Tibial artery (tissue), 4 donors: ENCODE measurements at regions not wholly inside any gene's neighbourhood (a gene's known extent, or its start where the extent isn't known, plus 50 kb on each side); places are given as distances from the start of the nearest gene placed in this dataset.
"Not testable (repeated sequence)": the region's sequence is repeated elsewhere in the genome, so short reads cannot be mapped to it uniquely, and the experiment has no call there.

ENCODE experiments used
- DNase-seq, 2 donors: peaks; one replicate each; pipeline ENCODE4 v3.0.0-alpha.2; 2019
- H3K27ac ChIP-seq, 2 donors: fragments of 200-600 bp; sonication (generic) in 1 of 2; 1 replicate in 1 of 2; 2 replicates in 1 of 2; pipeline ENCODE4 v1.5.1; 2018 to 2019; ENCODE audit warnings: mild to moderate bottlenecking in 1 of 2
- H3K27me3 ChIP-seq, 2 donors: fragments of 200-600 bp; sonication (generic) in 1 of 2; one replicate each; pipeline versions ENCODE4 v1.5.1 to v1.6.0; 2016 to 2019
- H3K36me3 ChIP-seq, 3 donors: fragments of 200-600 bp; sonication (generic) in 2 of 3; one replicate each; pipeline ENCODE4 v1.5.1; 2016 to 2019; ENCODE audit warnings: mild to moderate bottlenecking in 2 of 3
- H3K4me1 ChIP-seq, 4 donors: fragments of 200-600 bp; sonication (generic) in 2 of 4; 1 replicate in 3 of 4; 2 replicates in 1 of 4; pipeline ENCODE4 v1.5.1; 2016 to 2019
- H3K4me3 ChIP-seq, 2 donors: fragments of 200-600 bp; sonication (generic) in 1 of 2; 1 replicate in 1 of 2; 2 replicates in 1 of 2; pipeline ENCODE4 v1.5.1; 2018 to 2019; ENCODE audit warnings: mild to moderate bottlenecking in 2 of 2
- H3K9me3 ChIP-seq, 3 donors: fragments of 200-600 bp; sonication (generic) in 1 of 3; one replicate each; pipeline ENCODE4 v1.5.1; 2016 to 2019
- CTCF ChIP-seq, 2 experiments: fragments of 200-600 bp in 1 of 2; fragments of 450-650 bp in 1 of 2; IDR thresholded peaks; one replicate each; pipeline ENCODE4 v1.5.1; 2017 to 2019; ENCODE audit warnings: antibody characterized with exemption in 2 of 2, mild to moderate bottlenecking in 1 of 2, moderate library complexity in 1 of 2
- intact Hi-C: fragments of 100-400 bp; cut with DNase I; formaldehyde crosslinking; loops from one replicate; pipeline ENCODE4 v1.15.0; 2023; ENCODE audit warnings: low total_unique reads

DNA sequence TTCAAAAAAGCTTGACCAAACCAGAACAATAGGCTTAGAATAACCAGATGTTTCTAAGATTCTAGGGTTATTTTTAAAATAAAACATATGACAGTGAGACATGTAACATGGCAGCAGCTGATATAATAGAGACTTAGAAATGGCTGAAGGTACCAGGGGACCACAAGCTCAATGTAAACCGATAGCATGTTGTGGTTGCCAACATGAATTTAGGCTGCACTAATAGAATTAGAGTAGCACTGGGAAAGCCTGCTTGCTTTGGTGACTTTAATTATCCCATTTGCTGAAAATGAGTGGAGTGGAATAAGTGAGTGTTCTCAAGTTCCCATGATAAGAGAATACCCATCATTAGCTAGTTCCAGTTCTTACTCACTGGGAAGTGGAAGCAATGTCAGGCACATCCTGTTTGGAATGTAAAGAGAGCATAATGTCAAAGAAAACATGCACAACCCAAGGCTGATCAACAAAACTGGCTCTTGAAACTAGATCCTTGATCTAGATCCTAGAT lies 621.2 kb upstream of the CDH5 start:
- Histone ChIP-seq H3K27ac (no peak overlapping the region), H3K4me1 (no peaks in the 10 kb centered on the region), H3K9me3 (no peaks in the 10 kb centered on the region), H3K27me3 (no peaks in the 10 kb centered on the region), H3K4me3 (no peak overlapping the region), H3K36me3 (no peaks in the 10 kb centered on the region)
- DNase-seq, result no peak
- intact Hi-C loops, result no loop called here
- TF ChIP-seq CTCF (IDR thresholded peaks at IDR 0.05), result no peak

DNA sequence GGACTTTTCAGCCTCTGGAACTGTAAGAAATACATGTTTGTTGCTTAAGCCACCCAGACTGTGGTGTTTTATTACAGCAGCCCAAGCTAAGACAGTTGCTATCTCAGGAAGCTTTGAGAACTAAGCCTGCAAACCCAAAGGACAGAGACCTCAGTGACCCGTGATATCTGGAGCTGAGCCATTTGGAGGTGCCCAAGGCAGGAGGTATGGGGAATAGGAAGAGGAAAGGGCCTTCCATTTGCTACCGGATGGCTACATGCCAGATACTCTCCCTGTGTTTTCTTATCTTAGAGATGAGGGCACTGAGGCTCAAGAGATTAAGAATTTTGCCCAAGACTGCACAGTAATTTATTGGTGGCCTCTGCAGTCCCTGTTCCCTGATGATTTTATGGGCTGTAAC lies 622.1 kb upstream of the CDH5 start:
- no peak for DNase-seq
- no peak for TF ChIP-seq CTCF (IDR thresholded peaks at IDR 0.05)
- H3K4me1 ChIP-seq, result no peaks in the 10 kb centered on the region
- no peak overlapping the region for H3K27ac ChIP-seq
- intact Hi-C loops, result no loop called here
- H3K9me3 ChIP-seq, result no peaks in the 10 kb centered on the region
- no peaks in the 10 kb centered on the region for H3K36me3 ChIP-seq
- H3K27me3 ChIP-seq, result no peaks in the 10 kb centered on the region
- H3K4me3 ChIP-seq, result no peak overlapping the region

DNA sequence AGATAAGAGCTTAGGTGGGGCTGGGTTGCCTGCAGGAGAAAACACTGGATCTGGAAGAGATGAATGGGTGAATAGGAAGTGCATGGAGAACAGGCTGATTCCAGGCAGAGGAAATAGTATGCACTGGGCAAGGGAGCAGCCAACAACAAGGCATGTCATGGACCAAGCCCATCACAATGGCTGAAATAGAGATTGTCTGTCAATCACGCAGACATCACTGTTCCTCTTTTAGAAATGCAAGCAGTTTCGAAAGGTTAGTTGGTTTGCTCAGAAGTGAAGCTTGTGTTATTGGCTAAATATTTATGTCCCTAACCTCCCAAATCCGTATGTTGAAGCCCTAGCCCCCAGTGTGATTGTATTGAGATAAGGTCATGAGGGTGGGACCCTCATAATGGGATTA lies 621.7 kb upstream of the CDH11 start:
- no peak for DNase-seq

GRCh38 chr16:65740711-65741110 lies 618.8 kb upstream of the CDH11 start:
- H3K27me3 ChIP-seq, result no peaks in the 10 kb centered on the region
- DNase-seq, result no peak

More for the DNA sequence above, 621.7 kb upstream of the CDH11 start:
- H3K9me3 ChIP-seq, result no peaks in the 10 kb centered on the region
- H3K27me3 ChIP-seq, result no peaks in the 10 kb centered on the region
- intact Hi-C loops, result no loop called here
- H3K27ac ChIP-seq, result no peak overlapping the region
- no peaks in the 10 kb centered on the region for H3K4me1 ChIP-seq
- no peak overlapping the region for H3K4me3 ChIP-seq
- no peaks in the 10 kb centered on the region for H3K36me3 ChIP-seq
- no peak for TF ChIP-seq CTCF (IDR thresholded peaks at IDR 0.05)

DNA sequence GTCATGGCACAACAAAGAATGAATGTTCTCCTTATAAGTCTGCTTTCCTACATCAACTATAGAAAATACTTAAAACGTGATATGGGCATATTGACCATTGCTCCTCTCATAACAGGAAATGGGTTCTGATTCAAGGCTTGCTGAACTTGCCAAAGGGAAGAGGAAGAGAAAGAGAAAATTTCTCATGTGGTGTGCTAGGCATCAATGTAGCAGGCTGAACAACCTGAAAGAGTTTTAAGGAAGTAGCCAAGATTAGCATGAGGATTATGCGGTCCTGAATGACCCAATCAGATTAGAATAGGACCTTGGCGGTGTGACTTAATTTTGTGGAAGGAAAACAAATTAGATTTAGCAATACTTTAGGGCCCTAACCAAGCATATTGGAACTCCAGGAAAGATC lies 617.7 kb upstream of the CDH11 start:
- Histone ChIP-seq H3K4me1 (no peaks in the 10 kb centered on the region), H3K4me3 (no peak overlapping the region), H3K9me3 (no peaks in the 10 kb centered on the region), H3K36me3 (no peaks in the 10 kb centered on the region), H3K27me3 (no peaks in the 10 kb centered on the region), H3K27ac (no peak overlapping the region)
- no peak for DNase-seq
- intact Hi-C loops, result no loop called here
- no peak for TF ChIP-seq CTCF (IDR thresholded peaks at IDR 0.05)

More at GRCh38 chr16:65740711-65741110, 618.8 kb upstream of the CDH11 start:
- Histone ChIP-seq H3K27ac (no peak overlapping the region), H3K4me3 (no peak overlapping the region), H3K9me3 (no peaks in the 10 kb centered on the region), H3K4me1 (no peaks in the 10 kb centered on the region), H3K36me3 (no peaks in the 10 kb centered on the region)
- TF ChIP-seq CTCF (IDR thresholded peaks at IDR 0.05), result no peak
- intact Hi-C loops, result no loop called here

DNA sequence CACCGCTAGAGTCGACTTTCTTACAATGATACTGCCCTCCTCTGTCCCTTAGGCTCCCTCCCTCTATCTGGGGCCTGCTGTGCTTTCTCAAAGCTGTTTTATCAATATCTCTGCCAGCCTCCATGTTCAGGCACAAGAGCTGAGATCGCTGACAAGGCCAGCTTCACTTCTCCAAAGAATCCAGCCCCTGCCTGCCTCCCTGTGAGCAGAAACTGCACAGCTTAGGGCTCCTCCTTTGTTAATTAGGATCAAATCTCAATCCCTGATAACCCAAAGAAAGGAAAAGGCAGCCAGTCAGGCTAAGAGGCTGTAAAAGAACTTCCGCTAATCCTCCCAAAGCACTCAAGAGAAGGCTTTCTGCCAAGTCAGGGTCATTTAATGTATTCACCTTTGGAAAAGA lies 616.0 kb upstream of the CDH11 start:
- H3K9me3 ChIP-seq, result no peaks in the 10 kb centered on the region
- H3K27ac ChIP-seq, result no peak overlapping the region
- no peak for TF ChIP-seq CTCF (IDR thresholded peaks at IDR 0.05)
- no peaks in the 10 kb centered on the region for H3K36me3 ChIP-seq
- H3K4me3 ChIP-seq, result no peak overlapping the region
- no peaks in the 10 kb centered on the region for H3K27me3 ChIP-seq
- H3K4me1 ChIP-seq, result no peaks in the 10 kb centered on the region
- DNase-seq, result no peak
- intact Hi-C loops, result no loop called here

DNA sequence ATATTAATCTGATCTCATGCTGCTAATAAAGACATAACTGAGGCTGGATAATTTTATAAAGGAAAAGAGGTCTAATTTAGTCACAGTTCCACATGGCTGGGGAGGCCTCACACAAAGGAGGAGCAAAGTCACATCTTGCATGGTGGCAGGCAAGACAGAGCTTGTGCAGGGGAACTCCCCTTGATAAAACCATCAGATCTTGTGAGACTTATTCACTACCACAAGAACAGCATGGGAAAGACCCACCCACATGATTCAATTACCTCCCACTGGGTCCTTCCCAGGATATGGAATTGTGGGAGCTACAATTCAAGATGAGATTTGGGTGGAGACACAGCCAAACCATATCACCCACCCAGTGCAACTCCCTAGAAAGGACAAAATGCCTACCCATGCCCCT lies 613.8 kb upstream of the CDH11 start:
- H3K4me1 ChIP-seq, DNase-seq, H3K36me3 ChIP-seq, H3K4me3 ChIP-seq, intact Hi-C loops, H3K27ac ChIP-seq, H3K9me3 ChIP-seq, H3K27me3 ChIP-seq: not testable (repeated sequence)
